CD4-positive, alpha-beta T cell (primary cell): ENCODE measurements at regions not wholly inside any gene's neighbourhood (a gene's known extent, or its start where the extent isn't known, plus 50 kb on each side); places are given as distances from the start of the nearest gene placed in this dataset.
A peak's percentile ranks its signal among the peaks of the same experiment; 100 is the strongest.

Experiments
- ATAC-seq: fragments of 200-7000 bp; cut with Tn5 transposase; one replicate; pipeline ENCODE4 v1.10.0; 2022; ENCODE audit warnings: mild to moderate bottlenecking; ENCODE audit not compliant: poor library complexity
- CTCF ChIA-PET: fragments of 350-600 bp; sonication (Branson Sonifier 250); formaldehyde crosslinking; loops from one replicate; lab custom pipeline; 2021; ENCODE audit warnings: antibody characterized with exemption, inconsistent platforms; lab: Charles Lee
- POLR2A ChIA-PET: fragments of 350-600 bp; sonication (Branson Sonifier 250); formaldehyde crosslinking; loops from one replicate; lab custom pipeline; 2021; ENCODE audit warnings: antibody characterized with exemption, inconsistent platforms; lab: Charles Lee
- DNase-seq, 14 experiments: peaks; one replicate each; pipeline ENCODE4 v3.0.0-alpha.2; 2013 to 2020; ENCODE audit warnings: mixed read lengths in 2 of 14
- H3K27ac ChIP-seq, 2 donors: one replicate each; pipeline versions ENCODE4 v1.5.1 to v1.7.0; 2013; ENCODE audit warnings: low read length in 2 of 2, low read depth in 1 of 2, mild to moderate bottlenecking in 1 of 2
- H3K27me3 ChIP-seq, 2 experiments: 1 replicate in 1 of 2; 2 replicates in 1 of 2; pipeline versions ENCODE4 v1.6.1 to v1.7.0; 2013; ENCODE audit warnings: low read length in 2 of 2, control low read depth in 1 of 2, mild to moderate bottlenecking in 1 of 2, moderate library complexity in 1 of 2; ENCODE audit not compliant: insufficient read depth in 2 of 2, control insufficient read depth in 1 of 2
- H3K36me3 ChIP-seq: one replicate; pipeline ENCODE4 v1.6.1; 2013; ENCODE audit warnings: low read length, control low read depth; ENCODE audit not compliant: insufficient read depth
- H3K4me1 ChIP-seq: one replicate; pipeline ENCODE4 v1.6.1; 2013; ENCODE audit warnings: low read length, control low read depth; ENCODE audit not compliant: insufficient read depth
- H3K4me3 ChIP-seq: one replicate; pipeline ENCODE4 v1.5.1; 2013; ENCODE audit warnings: mild to moderate bottlenecking, low read length, moderate library complexity
- H3K9me3 ChIP-seq, 2 experiments: 1 replicate in 1 of 2; 2 replicates in 1 of 2; pipeline versions ENCODE4 v1.6.1 to v1.7.0; 2013; ENCODE audit warnings: low read length in 2 of 2, mild to moderate bottlenecking in 2 of 2, control low read depth in 1 of 2, moderate library complexity in 1 of 2; ENCODE audit not compliant: control insufficient read depth in 1 of 2, insufficient read depth in 1 of 2
- H3K27ac Mint-ChIP-seq: one replicate; pipeline ENCODE4 v1.8.0; 2020; ENCODE audit warnings: mixed read lengths
- H3K27me3 Mint-ChIP-seq: one replicate; pipeline ENCODE4 v1.8.0; 2021; ENCODE audit warnings: mixed read lengths
- H3K36me3 Mint-ChIP-seq: one replicate; pipeline ENCODE4 v1.8.0; 2021; ENCODE audit warnings: low read depth, mixed read lengths
- H3K4me1 Mint-ChIP-seq: one replicate; pipeline ENCODE4 v1.8.0; 2021; ENCODE audit warnings: low read depth, mixed read lengths
- H3K4me3 Mint-ChIP-seq: one replicate; pipeline ENCODE4 v1.8.0; 2020; ENCODE audit warnings: mild to moderate bottlenecking, mixed read lengths
- H3K9me3 Mint-ChIP-seq: one replicate; pipeline ENCODE4 v1.8.0; 2020; ENCODE audit warnings: mixed read lengths
- CTCF ChIP-seq: fragments of 200-600 bp; IDR thresholded peaks from one replicate; pipeline ENCODE4 v1.8.0; 2022; ENCODE audit warnings: antibody characterized with exemption, mild to moderate bottlenecking
- intact Hi-C, 2 experiments: fragments of 100-400 bp; cut with DNase I in 1 of 2; cut with micrococcal nuclease in 1 of 2; formaldehyde crosslinking; loops; one replicate each; pipeline versions ENCODE4 v1.15.1 to v1.9.0; 2023 to 2025; cut with DNase I, micrococcal nuclease

- H3K27ac ChIP-seq = no peak overlapping the region
- ATAC-seq (no peak), DNase-seq (peak in 3 of 14 experiments; percentile 3 to 44 (median 40))
- no peaks in the 10 kb centered on the region for H3K36me3 Mint-ChIP-seq
- intact Hi-C loops = no loop called here
- peaks cover 0 to under 1% of the 10 kb centered on the region in 2 experiments for H3K27me3 ChIP-seq
- H3K4me3 Mint-ChIP-seq = no peak overlapping the region
- no peaks in the 10 kb centered on the region for H3K9me3 ChIP-seq
- H3K36me3 ChIP-seq = no peaks in the 10 kb centered on the region
- no peaks in the 10 kb centered on the region for H3K27me3 Mint-ChIP-seq
- no peaks in the 10 kb centered on the region for H3K4me1 ChIP-seq
- no peaks in the 10 kb centered on the region for H3K9me3 Mint-ChIP-seq
- ChIA-PET CTCF (no interaction called here), POLR2A (no interaction called here)
- TF ChIP-seq CTCF = no peak
- no peak overlapping the region for H3K27ac Mint-ChIP-seq
- no peak overlapping the region for H3K4me3 ChIP-seq
- no peaks in the 10 kb centered on the region for H3K4me1 Mint-ChIP-seq
These were observed 86.7 kb upstream of the PRKAR2B start for GRCh38 chr7:106957766-106958165.

- POLR2A ChIA-PET = no interaction called here
- Mint-ChIP-seq H3K9me3 (no peaks in the 10 kb centered on the region), H3K4me3 (no peak overlapping the region), H3K36me3 (no peaks in the 10 kb centered on the region), H3K4me1 (no peaks in the 10 kb centered on the region), H3K27ac (no peak overlapping the region), H3K27me3 (peaks cover 3% of the 10 kb centered on the region)
- no peak overlapping the region for H3K27ac ChIP-seq
- TF ChIP-seq CTCF = no peak
- ATAC-seq (no peak), DNase-seq (peak in 1 of 14 experiments; percentile 5)
- no peaks in the 10 kb centered on the region for H3K9me3 ChIP-seq
- H3K4me1 ChIP-seq = no peaks in the 10 kb centered on the region
- intact Hi-C loops = no loop called here
- CTCF ChIA-PET = no interaction called here
- H3K4me3 ChIP-seq = no peak overlapping the region
- no peaks in the 10 kb centered on the region for H3K36me3 ChIP-seq
- H3K27me3 ChIP-seq = peaks cover 0 to 8% of the 10 kb centered on the region in 2 experiments
These were observed 84.8 kb upstream of the PRKAR2B start for GRCh38 chr7:106959753-106960152.

GRCh38 chr7:106962751-106963150, 81.8 kb upstream of the PRKAR2B start:
- Histone ChIP-seq H3K27me3 (peaks cover 0 to 8% of the 10 kb centered on the region in 2 experiments), H3K27ac (no peak overlapping the region), H3K4me1 (no peaks in the 10 kb centered on the region), H3K4me3 (no peak overlapping the region), H3K36me3 (no peaks in the 10 kb centered on the region), H3K9me3 (no peaks in the 10 kb centered on the region)
- Mint-ChIP-seq H3K36me3 (no peaks in the 10 kb centered on the region), H3K4me3 (no peak overlapping the region), H3K9me3 (no peaks in the 10 kb centered on the region), H3K27ac (no peak overlapping the region), H3K4me1 (no peaks in the 10 kb centered on the region), H3K27me3 (peaks cover 9% of the 10 kb centered on the region)
- intact Hi-C loops = no loop called here
- TF ChIP-seq CTCF = no peak
- ATAC-seq (no peak), DNase-seq (no peak)
- ChIA-PET CTCF (interaction anchor here (0.5 kb wide), 1 partner anchor 26 kb away, joined by 3 read pairs; no protein-coding TSS in a partner anchor), POLR2A (no interaction called here)
